IMR-90 (cell line): ENCODE measurements at regions not wholly inside any gene's neighbourhood (a gene's known extent, or its start where the extent isn't known, plus 50 kb on each side); places are given as distances from the start of the nearest gene placed in this dataset.

Source experiments
- ATAC-seq: fragments of 200-7000 bp; cut with Tn5 transposase; 2 replicates; pipeline ENCODE4 v1.9.1; 2020; ENCODE audit warnings: low read depth, mild to moderate bottlenecking, moderate library complexity
- BruUV-seq: library from RNA; stranded (reverse); fragments of 400-500 nt; replicated peaks from 2 replicates; lab custom pipeline; 2021; lab: Mats Ljungman, UMichigan
- CTCF ChIA-PET: fragments of 300-600 bp; formaldehyde crosslinking; extraction: SDS; loops from one replicate; lab custom pipeline; 2021; ENCODE audit warnings: antibody characterized with exemption; lab: Yijun Ruan, JAX
- POLR2A ChIA-PET: fragments of 300-600 bp; sonication (Branson Sonifier 250); formaldehyde crosslinking; loops from one replicate; lab custom pipeline; 2022; ENCODE audit warnings: antibody characterized with exemption; ENCODE audit not compliant: unreplicated experiment; lab: Charles Lee
- DNase-seq: peaks from one replicate; pipeline ENCODE4 v3.0.0; 2013
- H2AFZ ChIP-seq: replicated peaks from 2 replicates; pipeline ENCODE3; 2013; ENCODE audit warnings: low read length, mild to moderate bottlenecking; ENCODE audit not compliant: poor library complexity
- H2AK5ac ChIP-seq: 2 replicates; pipeline ENCODE4 v1.6.1; 2013; ENCODE audit warnings: low read depth, low read length, inconsistent platforms
- H2AK9ac ChIP-seq: replicated peaks from 2 replicates; pipeline ENCODE3; 2013; ENCODE audit warnings: mild to moderate bottlenecking, low read depth, low read length, moderate library complexity; ENCODE audit not compliant: poor library complexity
- H2BK120ac ChIP-seq: 2 replicates; pipeline ENCODE4 v1.6.1; 2013; ENCODE audit warnings: low read depth, low read length, inconsistent platforms
- H2BK15ac ChIP-seq: 3 replicates; pipeline ENCODE4 v1.6.1; 2013; ENCODE audit warnings: low read depth, low read length, inconsistent platforms
- H2BK20ac ChIP-seq: 2 replicates; pipeline ENCODE4 v1.6.1; 2013; ENCODE audit warnings: low read depth, mild to moderate bottlenecking, inconsistent platforms, low read length, moderate library complexity
- H2BK5ac ChIP-seq: 2 replicates; pipeline ENCODE4 v1.6.1; 2013; ENCODE audit warnings: mild to moderate bottlenecking, low read depth, low read length, inconsistent platforms; ENCODE audit not compliant: poor library complexity, severe bottlenecking
- H3K14ac ChIP-seq: replicated peaks from 2 replicates; pipeline ENCODE4 v1.6.1; 2013; ENCODE audit warnings: low read depth, low read length, inconsistent platforms
- H3K18ac ChIP-seq: 2 replicates; pipeline ENCODE4 v1.6.1; 2013; ENCODE audit warnings: low read depth, low read length, control low read depth
- H3K23ac ChIP-seq: 2 replicates; pipeline ENCODE4 v1.6.1; 2013; ENCODE audit warnings: low read depth, low read length, inconsistent platforms
- H3K27ac ChIP-seq: 2 replicates; pipeline ENCODE4 v1.5.1; 2013; ENCODE audit warnings: mild to moderate bottlenecking, control low read depth, low read length; ENCODE audit not compliant: insufficient read depth
- H3K27me3 ChIP-seq: 2 replicates; pipeline ENCODE4 v1.6.1; 2013; ENCODE audit warnings: low read length; ENCODE audit not compliant: control insufficient read depth, insufficient read depth
- H3K36me3 ChIP-seq: 2 replicates; pipeline ENCODE4 v1.6.1; 2013; ENCODE audit warnings: low read length, mixed read lengths; ENCODE audit not compliant: control insufficient read depth, insufficient read depth
- H3K4ac ChIP-seq: 2 replicates; pipeline ENCODE4 v1.6.1; 2013; ENCODE audit warnings: low read depth, low read length, inconsistent platforms
- H3K4me1 ChIP-seq: 2 replicates; pipeline ENCODE4 v1.6.1; 2013; ENCODE audit warnings: low read length, mixed read lengths; ENCODE audit not compliant: control insufficient read depth, insufficient read depth
- H3K4me2 ChIP-seq: 2 replicates; pipeline ENCODE4 v1.6.1; 2013; ENCODE audit warnings: low read depth, mild to moderate bottlenecking, control low read depth, low read length, moderate library complexity
- H3K4me3 ChIP-seq: 2 replicates; pipeline ENCODE4 v1.5.1; 2013; ENCODE audit warnings: low read depth, mild to moderate bottlenecking, control low read depth, low read length, moderate library complexity; ENCODE audit not compliant: insufficient read depth
- H3K56ac ChIP-seq: 2 replicates; pipeline ENCODE4 v1.6.1; 2013; ENCODE audit warnings: low read length, inconsistent platforms; ENCODE audit not compliant: insufficient read depth; ENCODE audit errors: extremely low read depth
- H3K79me1 ChIP-seq, 2 experiments: 2 replicates each; pipeline ENCODE4 v1.6.1; 2013; ENCODE audit warnings: low read length in 2 of 2, inconsistent platforms in 1 of 2, low read depth in 1 of 2
- H3K9ac ChIP-seq: 2 replicates; pipeline ENCODE4 v1.6.1; 2013; ENCODE audit warnings: low read depth, low read length, control low read depth
- H3K9me1 ChIP-seq: 2 replicates; pipeline ENCODE4 v1.6.1; 2013; ENCODE audit warnings: low read length, inconsistent platforms; ENCODE audit not compliant: insufficient read depth
- H3K9me3 ChIP-seq: 2 replicates; pipeline ENCODE4 v1.6.1; 2013; ENCODE audit warnings: low read length; ENCODE audit not compliant: control insufficient read depth, insufficient read depth
- H4K20me1 ChIP-seq: 2 replicates; pipeline ENCODE4 v1.6.1; 2013; ENCODE audit warnings: low read length, inconsistent platforms; ENCODE audit not compliant: insufficient read depth
- H4K5ac ChIP-seq: 2 replicates; pipeline ENCODE4 v1.6.1; 2013; ENCODE audit warnings: mild to moderate bottlenecking, low read depth, low read length, control low read depth
- H4K8ac ChIP-seq, 2 experiments: 2 replicates each; pipeline ENCODE4 v1.6.1; 2013; ENCODE audit warnings: low read depth in 2 of 2, low read length in 2 of 2, control low read depth in 1 of 2, inconsistent platforms in 1 of 2
- H4K91ac ChIP-seq: 2 replicates; pipeline ENCODE4 v1.6.1; 2013; ENCODE audit warnings: low read depth, low read length, inconsistent platforms; ENCODE audit not compliant: insufficient read depth
- BHLHE40 ChIP-seq: fragments of 150-350 bp; IDR thresholded peaks from 2 replicates; pipeline ENCODE4 v1.6.1; 2016; ENCODE audit warnings: mild to moderate bottlenecking, low read depth, low read length
- CEBPB ChIP-seq: IDR thresholded peaks from 2 replicates; pipeline ENCODE4 v1.6.1; 2012; ENCODE audit warnings: low read depth, low read length, improper control_type of control experiment
- CHD1 ChIP-seq: IDR thresholded peaks from 2 replicates; pipeline ENCODE4 v1.6.1; 2012; ENCODE audit warnings: low read depth, low read length, improper control_type of control experiment
- FOS ChIP-seq: fragments of 150-350 bp; IDR thresholded peaks from 2 replicates; pipeline ENCODE4 v1.6.1; 2016; ENCODE audit warnings: low read depth, low read length
- MAFK ChIP-seq: IDR thresholded peaks from 2 replicates; pipeline ENCODE4 v1.6.1; 2012; ENCODE audit warnings: low read depth, low read length, improper control_type of control experiment
- MAZ ChIP-seq: IDR thresholded peaks from 2 replicates; pipeline ENCODE4 v1.6.1; 2012; ENCODE audit warnings: low read depth, mild to moderate bottlenecking, low read length, improper control_type of control experiment, moderate library complexity, borderline replicate concordance
- MXI1 ChIP-seq: IDR thresholded peaks from 2 replicates; pipeline ENCODE4 v1.6.1; 2012; ENCODE audit warnings: low read depth, mild to moderate bottlenecking, low read length, moderate library complexity, borderline replicate concordance
- NFE2L2 ChIP-seq: fragments of 150-350 bp; IDR thresholded peaks from 2 replicates; pipeline ENCODE4 v1.6.1; 2016; ENCODE audit warnings: low read depth, mild to moderate bottlenecking, low read length
- POLR2A ChIP-seq: IDR thresholded peaks from 2 replicates; pipeline ENCODE4 v1.6.1; 2012; ENCODE audit warnings: mild to moderate bottlenecking, low read depth, low read length
- RAD21 ChIP-seq: IDR thresholded peaks from 2 replicates; pipeline ENCODE4 v1.6.1; 2012; ENCODE audit warnings: low read length, improper control_type of control experiment
- RCOR1 ChIP-seq: IDR thresholded peaks from 2 replicates; pipeline ENCODE4 v1.6.1; 2012; ENCODE audit warnings: mild to moderate bottlenecking, low read length, improper control_type of control experiment; ENCODE audit not compliant: insufficient replicate concordance
- RFX5 ChIP-seq: IDR thresholded peaks from 2 replicates; pipeline ENCODE4 v1.8.0; 2012; ENCODE audit warnings: low read depth, mild to moderate bottlenecking, low read length, moderate library complexity
- SMC3 ChIP-seq: fragments of 150-350 bp; IDR thresholded peaks from 2 replicates; pipeline ENCODE4 v1.6.1; 2016; ENCODE audit warnings: low read depth, mild to moderate bottlenecking, antibody characterized with exemption, low read length, moderate library complexity
- WGBS, 2 experiments: methylation state at CpG; one replicate each; pipeline versions ENCODE4 v1.1.5 to v1.1.7; 2013; ENCODE audit warnings: missing lambda C conversion rate in 2 of 2; ENCODE audit not compliant: insufficient read length in 1 of 2; ENCODE audit errors: extremely low coverage in 2 of 2; 5-methylcytosine and 5-hydroxymethylcytosine counted together
- dilution Hi-C: fragments of 300-500 bp; cut with HindIII; formaldehyde crosslinking; loops from one replicate; pipeline ENCODE4 v1.14.3; 2018; ENCODE audit warnings: low sequenced_read_pairs; ENCODE audit not compliant: unreplicated experiment
- in situ Hi-C: fragments of 300-500 bp; cut with MboI; formaldehyde crosslinking; loops from 3 replicates; pipeline ENCODE4 v1.14.3; 2019; ENCODE audit warnings: low sequenced_read_pairs, inconsistent platforms, mixed read lengths
- intact Hi-C: fragments of 100-400 bp; cut with micrococcal nuclease; formaldehyde crosslinking; loops from 2 replicates; pipeline ENCODE4 v1.10.0; 2022
- TF ChIP-seq, protein P1 (sequence below): conservative IDR thresholded peaks from 2 replicates; pipeline ENCODE4 v1.5.1; 2012; ENCODE audit warnings: mild to moderate bottlenecking, low read depth, low read length, improper control_type of control experiment
- TF ChIP-seq, protein P2 (sequence below): fragments of 150-350 bp; IDR thresholded peaks from 2 replicates; pipeline ENCODE4 v1.6.1; 2017; ENCODE audit warnings: mild to moderate bottlenecking, antibody characterized with exemption, low read length, low read depth

DNA sequence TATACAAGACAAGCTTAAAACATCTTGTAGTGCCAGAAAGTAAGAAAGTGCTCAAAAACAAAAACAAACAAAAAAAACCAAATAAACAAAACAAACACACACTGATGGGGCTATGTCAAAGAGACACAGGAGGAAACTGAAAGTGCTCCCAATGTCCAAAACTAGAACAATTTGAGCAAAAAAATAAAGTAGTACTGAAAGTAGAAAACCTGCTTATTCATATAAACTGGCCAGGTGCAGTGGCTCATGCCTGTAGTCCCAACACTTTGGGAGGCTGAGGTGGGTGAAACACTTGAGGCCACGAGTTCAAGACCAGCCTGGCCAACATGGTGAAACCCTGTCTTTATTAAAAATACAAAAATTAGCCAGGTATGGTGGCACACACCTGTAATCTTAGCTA is 129.9 kb downstream of the GLUL start:
- no peak overlapping the region for H3K9ac ChIP-seq
- no TSS peak for BruUV-seq
- no peak overlapping the region for H2BK20ac ChIP-seq
- H2BK5ac ChIP-seq: no peak overlapping the region
- ChIA-PET POLR2A (no interaction called here), CTCF (no interaction called here)
- dilution Hi-C loops (no loop called here), intact Hi-C loops (no loop called here), in situ Hi-C loops (no loop called here)
- H2AK9ac ChIP-seq: no peak overlapping the region
- H4K91ac ChIP-seq: no peak overlapping the region
- no peaks in the 10 kb centered on the region for H4K20me1 ChIP-seq
- H2AK5ac ChIP-seq: no peak overlapping the region
- WGBS, 2 experiments: no CpG with 5 or more reads among the region's 1 CpG
- no peak overlapping the region for H3K4me2 ChIP-seq
- H3K4me1 ChIP-seq: no peaks in the 10 kb centered on the region
- no peak overlapping the region for H2AFZ ChIP-seq
- DNase-seq: no peak
- no peak overlapping the region for H4K8ac ChIP-seq
- no peak overlapping the region for H2BK120ac ChIP-seq
- no peak overlapping the region for H4K5ac ChIP-seq
- no peak overlapping the region for H3K56ac ChIP-seq
- H3K9me1 ChIP-seq: no peaks in the 10 kb centered on the region
- H3K18ac ChIP-seq: no peak overlapping the region
- no peak overlapping the region for H3K27ac ChIP-seq
- ATAC-seq: no peak
- H3K4me3 ChIP-seq: no peak overlapping the region
- no peaks in the 10 kb centered on the region for H3K36me3 ChIP-seq
- no peak overlapping the region for H3K23ac ChIP-seq
- TF ChIP-seq MXI1: no peak
- no peak for TF ChIP-seq POLR2A
- TF ChIP-seq, protein P1, sequence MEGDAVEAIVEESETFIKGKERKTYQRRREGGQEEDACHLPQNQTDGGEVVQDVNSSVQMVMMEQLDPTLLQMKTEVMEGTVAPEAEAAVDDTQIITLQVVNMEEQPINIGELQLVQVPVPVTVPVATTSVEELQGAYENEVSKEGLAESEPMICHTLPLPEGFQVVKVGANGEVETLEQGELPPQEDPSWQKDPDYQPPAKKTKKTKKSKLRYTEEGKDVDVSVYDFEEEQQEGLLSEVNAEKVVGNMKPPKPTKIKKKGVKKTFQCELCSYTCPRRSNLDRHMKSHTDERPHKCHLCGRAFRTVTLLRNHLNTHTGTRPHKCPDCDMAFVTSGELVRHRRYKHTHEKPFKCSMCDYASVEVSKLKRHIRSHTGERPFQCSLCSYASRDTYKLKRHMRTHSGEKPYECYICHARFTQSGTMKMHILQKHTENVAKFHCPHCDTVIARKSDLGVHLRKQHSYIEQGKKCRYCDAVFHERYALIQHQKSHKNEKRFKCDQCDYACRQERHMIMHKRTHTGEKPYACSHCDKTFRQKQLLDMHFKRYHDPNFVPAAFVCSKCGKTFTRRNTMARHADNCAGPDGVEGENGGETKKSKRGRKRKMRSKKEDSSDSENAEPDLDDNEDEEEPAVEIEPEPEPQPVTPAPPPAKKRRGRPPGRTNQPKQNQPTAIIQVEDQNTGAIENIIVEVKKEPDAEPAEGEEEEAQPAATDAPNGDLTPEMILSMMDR: no peak
- no peak for TF ChIP-seq RFX5
- TF ChIP-seq SMC3: no peak
- TF ChIP-seq CHD1: no peak
- TF ChIP-seq FOS: no peak
- no peak for TF ChIP-seq CEBPB
- TF ChIP-seq, protein P2, sequence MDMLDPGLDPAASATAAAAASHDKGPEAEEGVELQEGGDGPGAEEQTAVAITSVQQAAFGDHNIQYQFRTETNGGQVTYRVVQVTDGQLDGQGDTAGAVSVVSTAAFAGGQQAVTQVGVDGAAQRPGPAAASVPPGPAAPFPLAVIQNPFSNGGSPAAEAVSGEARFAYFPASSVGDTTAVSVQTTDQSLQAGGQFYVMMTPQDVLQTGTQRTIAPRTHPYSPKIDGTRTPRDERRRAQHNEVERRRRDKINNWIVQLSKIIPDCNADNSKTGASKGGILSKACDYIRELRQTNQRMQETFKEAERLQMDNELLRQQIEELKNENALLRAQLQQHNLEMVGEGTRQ: no peak
- TF ChIP-seq MAFK: no peak
- no peak for TF ChIP-seq MAZ
- no peak for TF ChIP-seq RCOR1
- no peak for TF ChIP-seq NFE2L2
- TF ChIP-seq RAD21: no peak
- TF ChIP-seq BHLHE40: no peak
- H3K4ac ChIP-seq: no peak overlapping the region
- H3K9me3 ChIP-seq: no peaks in the 10 kb centered on the region
- H3K79me1 ChIP-seq: no peaks in the 10 kb centered on the region
- H2BK15ac ChIP-seq: no peak overlapping the region
- no peak overlapping the region for H3K14ac ChIP-seq
- H3K27me3 ChIP-seq: no peaks in the 10 kb centered on the region
